Endothelial cell of umbilical vein (primary cell): ENCODE measurements at regions not wholly inside any gene's neighbourhood (a gene's known extent, or its start where the extent isn't known, plus 50 kb on each side); places are given as distances from the start of the nearest gene placed in this dataset.

Experiments
- BruUV-seq: library from RNA; stranded (reverse); fragments of 400-500 nt; replicated peaks from 2 replicates; lab custom pipeline; 2021; lab: Mats Ljungman, UMichigan
- CTCF ChIA-PET: fragments of 300-600, 350-600 bp; sonication (Branson Sonifier 250); formaldehyde crosslinking; loops from one replicate; lab custom pipeline; 2021; ENCODE audit warnings: antibody characterized with exemption, inconsistent platforms; lab: Charles Lee
- POLR2A ChIA-PET: fragments of 300-600, 350-600 bp; sonication (Branson Sonifier 250); formaldehyde crosslinking; loops from one replicate; lab custom pipeline; 2021; ENCODE audit warnings: antibody characterized with exemption, inconsistent platforms; lab: Charles Lee
- DNase-seq: peaks from one replicate; pipeline ENCODE4 v3.0.0-alpha.2; 2011; ENCODE audit warnings: low read depth, low spot score
- FAIRE-seq: peaks from 2 replicates; lab custom pipeline; 2011; peaks lifted over from hg19 to GRCh38; lab: Jason Lieb, UNC
- H2AFZ ChIP-seq: 2 replicates; pipeline ENCODE4 v1.6.0; 2012; ENCODE audit warnings: low read depth, low read length, control low read depth, inconsistent platforms
- H3K27ac ChIP-seq: 2 replicates; pipeline ENCODE4 v1.5.1; 2011; ENCODE audit warnings: low read depth, mild to moderate bottlenecking, control low read depth, low read length, moderate library complexity; ENCODE audit not compliant: insufficient read depth
- H3K27me3 ChIP-seq, 2 experiments: 2 replicates each; pipeline versions ENCODE4 v1.6.0 to v1.6.1; 2011; ENCODE audit warnings: low read length in 2 of 2, mixed read lengths in 1 of 2; ENCODE audit not compliant: control insufficient read depth in 2 of 2, insufficient read depth in 2 of 2
- H3K36me3 ChIP-seq, 2 experiments: 2 replicates in 1 of 2; 3 replicates in 1 of 2; pipeline ENCODE4 v1.5.1; 2011; ENCODE audit warnings: low read length in 2 of 2, mild to moderate bottlenecking in 1 of 2, moderate library complexity in 1 of 2; ENCODE audit not compliant: control insufficient read depth in 2 of 2, insufficient read depth in 2 of 2; ENCODE audit errors: extremely low read depth in 1 of 2
- H3K4me1 ChIP-seq: 3 replicates; pipeline ENCODE4 v1.5.1; 2011; ENCODE audit warnings: mild to moderate bottlenecking, low read length; ENCODE audit not compliant: control insufficient read depth, insufficient read depth; ENCODE audit errors: extremely low read depth
- H3K4me2 ChIP-seq: 2 replicates; pipeline ENCODE4 v1.6.1; 2011; ENCODE audit warnings: low read length, control low read depth, mixed read lengths; ENCODE audit not compliant: insufficient read depth
- H3K4me3 ChIP-seq, 3 experiments: fragments of 200-600 bp in 1 of 3; sonication (generic), shearing (Covaris generic) in 1 of 3; replicated peaks in 1 of 3; 2 replicates each; pipeline ENCODE4 v1.5.1; 2011 to 2016; ENCODE audit warnings: control low read depth in 3 of 3, low read length in 3 of 3, mild to moderate bottlenecking in 2 of 3, inconsistent platforms in 1 of 3, low read depth in 1 of 3, moderate library complexity in 1 of 3; ENCODE audit not compliant: insufficient read depth in 1 of 3
- H3K79me2 ChIP-seq: 2 replicates; pipeline ENCODE4 v1.6.0; 2012; ENCODE audit warnings: low read length, inconsistent platforms; ENCODE audit not compliant: control insufficient read depth, insufficient read depth
- H3K9ac ChIP-seq: replicated peaks from 2 replicates; pipeline ENCODE3; 2011; ENCODE audit warnings: low read length, control low read depth; ENCODE audit not compliant: insufficient read depth; ENCODE audit errors: extremely low read depth
- H3K9me1 ChIP-seq: replicated peaks from 3 replicates; pipeline ENCODE4 v1.6.0; 2011; ENCODE audit warnings: mild to moderate bottlenecking, low read length; ENCODE audit not compliant: control insufficient read depth, insufficient read depth; ENCODE audit errors: extremely low read depth
- H3K9me3 ChIP-seq: replicated peaks from 2 replicates; pipeline ENCODE4 v1.5.1; 2012; ENCODE audit warnings: low read length, inconsistent platforms; ENCODE audit not compliant: control insufficient read depth, insufficient read depth
- H4K20me1 ChIP-seq: replicated peaks from 2 replicates; pipeline ENCODE3; 2011; ENCODE audit warnings: mild to moderate bottlenecking, low read length; ENCODE audit not compliant: control insufficient read depth, insufficient read depth; ENCODE audit errors: extremely low read depth
- CTCF ChIP-seq, 2 donors: IDR thresholded peaks; 1 replicate in 1 of 2; 2 replicates in 1 of 2; pipeline ENCODE4 v1.5.1; 2011; ENCODE audit warnings: low read length in 2 of 2, mild to moderate bottlenecking in 2 of 2, moderate library complexity in 2 of 2, control low read depth in 1 of 2, inconsistent platforms in 1 of 2, low read depth in 1 of 2; ENCODE audit not compliant: insufficient read depth in 1 of 2; ENCODE audit errors: extremely low read depth in 1 of 2
- EZH2 ChIP-seq: IDR thresholded peaks from 2 replicates; pipeline ENCODE4 v1.6.1; 2012; ENCODE audit warnings: borderline replicate concordance, low read depth, mild to moderate bottlenecking, moderate library complexity, low read length, inconsistent platforms; ENCODE audit not compliant: severe bottlenecking
- FOS ChIP-seq: IDR thresholded peaks from 2 replicates; pipeline ENCODE4 v1.6.1; 2011; ENCODE audit warnings: mild to moderate bottlenecking, low read length, moderate library complexity, borderline replicate concordance; ENCODE audit not compliant: insufficient read depth
- GATA2 ChIP-seq: IDR thresholded peaks from 2 replicates; pipeline ENCODE4 v1.7.0; 2011; ENCODE audit warnings: low read depth, mild to moderate bottlenecking, moderate library complexity, mixed read lengths, low read length; ENCODE audit not compliant: insufficient read length, insufficient read depth
- JUN ChIP-seq: IDR thresholded peaks from 2 replicates; pipeline ENCODE4 v1.6.1; 2011; ENCODE audit warnings: borderline replicate concordance, low read depth; ENCODE audit not compliant: insufficient read length, insufficient read depth
- MAX ChIP-seq: IDR thresholded peaks from 2 replicates; pipeline ENCODE4 v1.6.1; 2011; ENCODE audit not compliant: insufficient read depth, insufficient read length
- MYC ChIP-seq: IDR thresholded peaks from one replicate; pipeline ENCODE4 v1.6.1; 2011; ENCODE audit warnings: mild to moderate bottlenecking, low read depth, low read length
- POLR2A ChIP-seq: IDR thresholded peaks from 2 replicates; pipeline ENCODE4 v1.6.1; 2012; ENCODE audit warnings: low read depth, mild to moderate bottlenecking, control low read depth, low read length
- dilution Hi-C: fragments of 300-500 bp; cut with MboI; formaldehyde crosslinking; loops from one replicate; pipeline ENCODE4 v1.15.0; 2019; ENCODE audit warnings: low sequenced_read_pairs; ENCODE audit not compliant: extremely low pct_ligation_motif_present
- intact Hi-C: fragments of 100-400 bp; cut with micrococcal nuclease; formaldehyde crosslinking; loops from one replicate; pipeline ENCODE4 v1.10.0; 2022

GRCh38 chr10:44714451-44714850, 196.7 kb upstream of the TMEM72 start:
- Histone ChIP-seq H3K27ac (no peak overlapping the region), H3K79me2 (no peaks in the 10 kb centered on the region), H2AFZ (no peak overlapping the region), H3K27me3 (no peaks in the 10 kb centered on the region), H3K9me1 (no peaks in the 10 kb centered on the region), H3K9me3 (no peaks in the 10 kb centered on the region), H3K9ac (no peak overlapping the region), H4K20me1 (no peaks in the 10 kb centered on the region), H3K36me3 (no peaks in the 10 kb centered on the region), H3K4me1 (no peaks in the 10 kb centered on the region), H3K4me3 (no peak overlapping the region), H3K4me2 (no peak overlapping the region)
- TF ChIP-seq GATA2: no peak
- no peak for TF ChIP-seq CTCF (IDR thresholded peaks at IDR 0.05; ENCODE audit: extremely low read depth in 1 of 2, insufficient read depth in 1 of 2, low read depth in 1 of 2, low read length in 2 of 2)
- no peak for TF ChIP-seq MYC
- no peak for TF ChIP-seq FOS
- TF ChIP-seq JUN: no peak
- TF ChIP-seq POLR2A: no peak
- TF ChIP-seq MAX: no peak
- no peak for TF ChIP-seq EZH2
- POLR2A ChIA-PET: no interaction called here
- CTCF ChIA-PET: no interaction called here
- FAIRE-seq (no peak), DNase-seq (no peak)
- intact Hi-C loops: no loop called here
- dilution Hi-C loops: no loop called here
- no TSS peak for BruUV-seq
